ENCODE measurements at regions not wholly inside any gene's neighbourhood (a gene's known extent, or its start where the extent isn't known, plus 50 kb on each side); places are given as distances from the start of the nearest gene placed in this dataset.
"Not testable (repeated sequence)": the region's sequence is repeated elsewhere in the genome, so short reads cannot be mapped to it uniquely, and the experiment has no call there.

DNA sequence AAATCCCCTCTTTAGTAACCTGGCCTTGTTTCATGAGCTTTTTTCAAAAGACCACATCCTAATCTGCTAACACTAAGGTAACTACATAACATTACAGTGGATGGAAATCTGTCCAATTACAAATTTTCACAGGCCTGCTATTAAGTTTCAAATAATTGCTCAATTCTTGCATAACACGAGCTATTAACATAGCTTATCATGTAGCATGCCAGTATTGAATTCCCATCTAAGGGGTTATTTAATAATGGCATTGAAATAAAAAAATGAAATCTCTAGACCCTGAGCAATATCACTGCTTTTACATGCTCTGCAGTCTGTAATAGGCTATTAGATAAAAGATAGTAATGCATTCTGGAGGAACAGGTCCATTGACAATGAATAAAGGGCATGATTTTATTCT is 748.3 kb upstream of the NECTIN3 start:
- Histone ChIP-seq H3K4me3 (ENCODE audit: low read depth, low read length, poor library complexity, severe bottlenecking) (no peak overlapping the region), H3K27ac (ENCODE audit: low read depth, low read length, poor library complexity, severe bottlenecking) (no peak overlapping the region), H3K9me3 (ENCODE audit: low read length) (no peaks in the 10 kb centered on the region), H4K20me1 (ENCODE audit: insufficient read depth, low read length) (no peaks in the 10 kb centered on the region), H2AFZ (ENCODE audit: low read length) (no peak overlapping the region), H3K79me2 (ENCODE audit: insufficient read depth, low read depth, low read length) (no peaks in the 10 kb centered on the region), H3K4me1 (ENCODE audit: insufficient read depth, low read length, poor library complexity, severe bottlenecking) (no peaks in the 10 kb centered on the region), H3K36me3 (ENCODE audit: insufficient read depth, low read length) (no peaks in the 10 kb centered on the region), H3K4me2 (ENCODE audit: low read length) (no peak overlapping the region), H3K9me2 (ENCODE audit: insufficient read depth, low read length) (no peaks in the 10 kb centered on the region)
- CTCF ChIA-PET (ENCODE audit: unreplicated experiment), result no interaction called here
- no peak for DNase-seq (ENCODE audit: low spot score)
- BruUV-seq (replicated peaks), result no TSS peak
- TF ChIP-seq EZH2phosphoT487 (IDR thresholded peaks at IDR 0.05; ENCODE audit: borderline replicate concordance, low read depth, low read length), result no peak
- TF ChIP-seq, protein P1, sequence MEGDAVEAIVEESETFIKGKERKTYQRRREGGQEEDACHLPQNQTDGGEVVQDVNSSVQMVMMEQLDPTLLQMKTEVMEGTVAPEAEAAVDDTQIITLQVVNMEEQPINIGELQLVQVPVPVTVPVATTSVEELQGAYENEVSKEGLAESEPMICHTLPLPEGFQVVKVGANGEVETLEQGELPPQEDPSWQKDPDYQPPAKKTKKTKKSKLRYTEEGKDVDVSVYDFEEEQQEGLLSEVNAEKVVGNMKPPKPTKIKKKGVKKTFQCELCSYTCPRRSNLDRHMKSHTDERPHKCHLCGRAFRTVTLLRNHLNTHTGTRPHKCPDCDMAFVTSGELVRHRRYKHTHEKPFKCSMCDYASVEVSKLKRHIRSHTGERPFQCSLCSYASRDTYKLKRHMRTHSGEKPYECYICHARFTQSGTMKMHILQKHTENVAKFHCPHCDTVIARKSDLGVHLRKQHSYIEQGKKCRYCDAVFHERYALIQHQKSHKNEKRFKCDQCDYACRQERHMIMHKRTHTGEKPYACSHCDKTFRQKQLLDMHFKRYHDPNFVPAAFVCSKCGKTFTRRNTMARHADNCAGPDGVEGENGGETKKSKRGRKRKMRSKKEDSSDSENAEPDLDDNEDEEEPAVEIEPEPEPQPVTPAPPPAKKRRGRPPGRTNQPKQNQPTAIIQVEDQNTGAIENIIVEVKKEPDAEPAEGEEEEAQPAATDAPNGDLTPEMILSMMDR (conservative IDR thresholded peaks at IDR 0.05; ENCODE audit: low read length), result no peak
- POLR2A ChIA-PET, result no interaction called here
- intact Hi-C loops (cut with micrococcal nuclease; ENCODE audit: unreplicated experiment), result no loop called here

DNA sequence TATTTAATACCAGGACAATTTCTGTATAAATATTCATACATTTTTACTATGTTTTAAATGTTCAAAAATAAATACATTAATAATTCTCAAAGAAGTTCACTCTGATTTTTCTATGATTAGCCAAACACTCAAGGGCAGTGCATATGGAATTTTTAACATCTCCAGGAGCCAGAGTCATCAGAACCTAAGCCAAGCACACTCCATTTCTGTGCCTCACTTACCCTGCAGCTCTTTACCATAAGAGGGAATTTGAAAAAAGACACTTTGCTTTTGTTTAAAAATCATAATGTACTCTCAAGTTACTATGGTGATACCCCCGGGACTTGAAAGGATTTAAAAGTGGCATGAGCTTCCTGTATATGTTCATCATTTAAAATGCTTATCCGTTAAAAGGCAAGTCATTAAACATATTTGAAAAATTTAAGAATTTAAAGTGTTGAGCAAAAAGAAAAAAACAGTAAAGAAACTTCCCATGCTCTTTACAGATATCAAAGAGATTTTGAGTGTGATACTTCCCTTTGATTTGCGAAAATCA is 747.4 kb upstream of the NECTIN3 start:
- no peaks in the 10 kb centered on the region for H4K20me1 ChIP-seq (ENCODE audit: insufficient read depth, low read length)
- ChIA-PET CTCF (ENCODE audit: unreplicated experiment) (no interaction called here), POLR2A (no interaction called here)
- no peak overlapping the region for H2AFZ ChIP-seq (ENCODE audit: low read length)
- H3K9me2 ChIP-seq (ENCODE audit: insufficient read depth, low read length), result no peaks in the 10 kb centered on the region
- H3K36me3 ChIP-seq (ENCODE audit: insufficient read depth, low read length), result no peaks in the 10 kb centered on the region
- H3K4me3 ChIP-seq (ENCODE audit: low read depth, low read length, poor library complexity, severe bottlenecking), result no peak overlapping the region
- H3K9me3 ChIP-seq (ENCODE audit: low read length), result no peaks in the 10 kb centered on the region
- H3K79me2 ChIP-seq (ENCODE audit: insufficient read depth, low read depth, low read length), result no peaks in the 10 kb centered on the region
- TF ChIP-seq, protein P1 (conservative IDR thresholded peaks at IDR 0.05; ENCODE audit: low read length), result no peak
- no peak for TF ChIP-seq EZH2phosphoT487 (IDR thresholded peaks at IDR 0.05; ENCODE audit: borderline replicate concordance, low read depth, low read length)
- no peak for DNase-seq (ENCODE audit: low spot score)
- H3K4me1 ChIP-seq (ENCODE audit: insufficient read depth, low read length, poor library complexity, severe bottlenecking), result no peaks in the 10 kb centered on the region
- intact Hi-C loops (cut with micrococcal nuclease; ENCODE audit: unreplicated experiment), result no loop called here
- no peak overlapping the region for H3K27ac ChIP-seq (ENCODE audit: low read depth, low read length, poor library complexity, severe bottlenecking)
- H3K4me2 ChIP-seq (ENCODE audit: low read length), result no peak overlapping the region
- BruUV-seq (replicated peaks), result no TSS peak

DNA sequence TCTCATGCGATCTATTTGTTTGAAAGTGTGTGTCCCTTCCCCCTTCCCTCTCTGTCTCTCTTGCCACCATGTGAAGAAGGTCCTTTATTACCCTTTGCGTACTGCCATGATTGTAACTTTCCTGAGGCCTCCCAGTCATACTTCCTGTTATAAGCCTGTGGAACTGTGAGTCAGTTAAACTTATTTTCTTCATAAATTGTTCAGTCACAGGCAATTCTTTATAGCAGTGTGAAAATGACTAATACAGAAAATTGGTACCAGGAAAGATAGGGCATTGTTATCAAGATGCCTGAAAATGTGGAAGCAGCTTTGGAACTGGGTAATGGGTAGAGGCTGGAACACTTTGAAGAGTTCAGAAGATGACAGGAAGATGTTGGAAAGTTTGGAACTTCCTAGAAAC is 743.7 kb upstream of the NECTIN3 start:
- POLR2A ChIA-PET, result no interaction called here

DNA sequence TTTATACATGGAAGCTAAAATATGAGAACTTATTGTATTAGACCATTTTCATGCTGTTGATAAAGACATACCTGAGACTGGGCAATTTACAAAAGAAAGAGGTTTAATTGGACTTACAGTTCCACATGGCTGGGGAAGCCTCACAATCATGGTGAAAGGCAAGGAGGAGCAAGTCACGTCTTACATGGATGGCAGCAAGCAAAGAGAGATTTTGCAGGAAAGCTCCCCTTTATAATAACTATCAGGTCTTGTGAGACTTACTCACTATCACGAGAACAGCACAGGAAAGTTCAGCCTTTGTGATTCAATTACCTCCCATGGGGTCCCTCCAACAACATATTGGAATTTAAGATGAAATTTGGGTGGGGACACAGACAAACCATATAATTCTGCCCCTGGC is 740.1 kb upstream of the NECTIN3 start:
- CTCF ChIA-PET (ENCODE audit: unreplicated experiment); H3K9me3 ChIP-seq (ENCODE audit: low read length); BruUV-seq (replicated peaks); H3K4me2 ChIP-seq (ENCODE audit: low read length); H3K79me2 ChIP-seq (ENCODE audit: insufficient read depth, low read depth, low read length); H3K27ac ChIP-seq (ENCODE audit: low read depth, low read length, poor library complexity, severe bottlenecking); DNase-seq (ENCODE audit: low spot score); H2AFZ ChIP-seq (ENCODE audit: low read length); H3K4me3 ChIP-seq (ENCODE audit: low read depth, low read length, poor library complexity, severe bottlenecking); H3K36me3 ChIP-seq (ENCODE audit: insufficient read depth, low read length); intact Hi-C loops (cut with micrococcal nuclease; ENCODE audit: unreplicated experiment); H3K4me1 ChIP-seq (ENCODE audit: insufficient read depth, low read length, poor library complexity, severe bottlenecking); H4K20me1 ChIP-seq (ENCODE audit: insufficient read depth, low read length); H3K9me2 ChIP-seq (ENCODE audit: insufficient read depth, low read length): not testable (repeated sequence)
- POLR2A ChIA-PET, result interaction anchor here (0.6 to 0.9 kb wide), 3 partner anchors 17 to 451 kb away, joined by 3 read pairs; no protein-coding TSS in a partner anchor

More for the DNA sequence above, 743.7 kb upstream of the NECTIN3 start:
- no peak overlapping the region for H3K27ac ChIP-seq (ENCODE audit: low read depth, low read length, poor library complexity, severe bottlenecking)
- no peak for TF ChIP-seq EZH2phosphoT487 (IDR thresholded peaks at IDR 0.05; ENCODE audit: borderline replicate concordance, low read depth, low read length)
- TF ChIP-seq, protein P1 (conservative IDR thresholded peaks at IDR 0.05; ENCODE audit: low read length), result no peak
- H3K4me3 ChIP-seq (ENCODE audit: low read depth, low read length, poor library complexity, severe bottlenecking), result no peak overlapping the region
- no peaks in the 10 kb centered on the region for H4K20me1 ChIP-seq (ENCODE audit: insufficient read depth, low read length)
- H3K9me2 ChIP-seq (ENCODE audit: insufficient read depth, low read length), result no peaks in the 10 kb centered on the region
- H3K9me3 ChIP-seq (ENCODE audit: low read length), result no peaks in the 10 kb centered on the region
- no peak for DNase-seq (ENCODE audit: low spot score)
- intact Hi-C loops (cut with micrococcal nuclease; ENCODE audit: unreplicated experiment), result no loop called here
- BruUV-seq (replicated peaks), result no TSS peak
- H3K79me2 ChIP-seq (ENCODE audit: insufficient read depth, low read depth, low read length), result no peaks in the 10 kb centered on the region
- H3K4me1 ChIP-seq (ENCODE audit: insufficient read depth, low read length, poor library complexity, severe bottlenecking), result no peaks in the 10 kb centered on the region
- CTCF ChIA-PET (ENCODE audit: unreplicated experiment), result no interaction called here
- no peak overlapping the region for H2AFZ ChIP-seq (ENCODE audit: low read length)
- no peaks in the 10 kb centered on the region for H3K36me3 ChIP-seq (ENCODE audit: insufficient read depth, low read length)
- H3K4me2 ChIP-seq (ENCODE audit: low read length), result no peak overlapping the region
